ENCODE measurements at regions not wholly inside any gene's neighbourhood (a gene's known extent, or its start where the extent isn't known, plus 50 kb on each side); places are given as distances from the start of the nearest gene placed in this dataset.

DNA sequence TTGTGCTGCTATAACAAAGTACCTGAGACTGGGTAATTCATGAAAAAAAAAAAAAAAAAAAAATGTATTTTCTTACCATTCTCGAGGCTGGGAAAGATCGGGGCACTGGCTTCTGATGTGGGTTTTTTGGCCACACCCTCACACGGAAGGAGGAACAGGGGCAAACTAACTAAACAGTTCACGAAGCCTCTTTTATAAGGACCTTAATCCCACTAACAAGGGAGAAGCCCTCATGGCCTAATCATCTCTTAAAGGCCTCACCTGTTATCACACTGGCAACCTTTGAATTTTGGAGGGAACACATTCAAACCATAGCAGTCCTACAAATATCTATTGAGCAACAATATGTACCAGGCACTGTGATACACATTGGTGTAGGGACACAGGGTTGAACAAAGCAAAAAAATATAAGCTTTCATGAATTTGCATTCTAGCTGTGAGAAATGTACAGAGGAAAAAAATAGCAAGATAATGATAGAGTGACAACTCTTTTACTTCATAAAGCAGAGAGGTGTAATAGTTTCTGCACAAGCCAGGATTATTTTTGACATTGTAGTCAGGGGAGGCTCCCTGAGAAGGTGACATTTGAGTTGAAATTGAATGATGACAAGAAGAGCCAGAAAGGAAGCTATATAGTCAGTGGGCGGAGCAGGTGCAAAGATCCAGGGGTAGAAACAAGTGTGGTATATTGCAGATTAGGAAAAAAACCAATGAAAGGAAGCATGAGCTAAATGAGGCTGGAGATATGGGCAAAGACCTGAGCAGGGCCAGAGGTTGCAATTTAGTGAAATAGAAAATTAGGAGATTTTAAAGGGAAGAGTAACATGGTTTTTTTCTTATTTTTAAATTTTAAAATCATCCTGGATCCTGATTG, 68.1 kb upstream of the GRAMD2B start:
- Histone ChIP-seq H3K4me1 (ENCODE audit: control insufficient read depth, insufficient read depth, low read length) (peaks cover 36% of the 10 kb centered on the region), H3K36me3 (ENCODE audit: control insufficient read depth, insufficient read depth, low read length) (no peaks in the 10 kb centered on the region), H3K27ac (ENCODE audit: low read length) (no peak overlapping the region), H3K4me3 (ENCODE audit: low read length) (no peak overlapping the region), H3K9me3 (ENCODE audit: control insufficient read depth, low read depth, low read length) (no peaks in the 10 kb centered on the region), H3K27me3 (ENCODE audit: control insufficient read depth, insufficient read depth, low read length) (no peaks in the 10 kb centered on the region)
- 89% methylated on average over 1 of the region's 5 CpGs for WGBS (ENCODE audit: insufficient coverage, low lambda C conversion rate)
- DNase-seq: no peak

DNA sequence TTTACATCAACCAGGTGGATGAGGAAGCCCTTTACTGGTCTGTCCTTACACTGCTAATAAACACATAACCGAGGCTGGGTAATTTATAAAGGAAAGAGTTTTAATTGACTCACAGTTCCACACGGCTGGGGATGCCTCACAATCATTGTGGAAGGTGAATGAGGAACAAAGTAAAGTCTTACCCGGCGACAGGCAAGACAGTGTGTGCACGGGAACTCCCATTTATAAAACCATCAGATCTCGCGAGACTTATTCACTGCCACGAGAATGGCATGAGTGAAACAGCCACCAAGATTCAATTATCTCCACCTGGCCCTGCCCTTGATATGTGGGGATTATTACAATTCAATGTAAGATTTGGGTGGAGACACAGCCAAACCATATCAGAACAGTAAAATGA, 67.3 kb upstream of the GRAMD2B start:
- no peaks in the 10 kb centered on the region for H3K27me3 ChIP-seq (ENCODE audit: control insufficient read depth, insufficient read depth, low read length)
- no peak overlapping the region for H3K27ac ChIP-seq (ENCODE audit: low read length)
- peaks cover 36% of the 10 kb centered on the region for H3K4me1 ChIP-seq (ENCODE audit: control insufficient read depth, insufficient read depth, low read length)
- no peaks in the 10 kb centered on the region for H3K36me3 ChIP-seq (ENCODE audit: control insufficient read depth, insufficient read depth, low read length)
- H3K4me3 ChIP-seq (ENCODE audit: low read length): no peak overlapping the region
- no peaks in the 10 kb centered on the region for H3K9me3 ChIP-seq (ENCODE audit: control insufficient read depth, low read depth, low read length)
- no peak for DNase-seq
- no CpG with 5 or more reads among the region's 8 CpGs for WGBS (ENCODE audit: insufficient coverage, low lambda C conversion rate)

DNA sequence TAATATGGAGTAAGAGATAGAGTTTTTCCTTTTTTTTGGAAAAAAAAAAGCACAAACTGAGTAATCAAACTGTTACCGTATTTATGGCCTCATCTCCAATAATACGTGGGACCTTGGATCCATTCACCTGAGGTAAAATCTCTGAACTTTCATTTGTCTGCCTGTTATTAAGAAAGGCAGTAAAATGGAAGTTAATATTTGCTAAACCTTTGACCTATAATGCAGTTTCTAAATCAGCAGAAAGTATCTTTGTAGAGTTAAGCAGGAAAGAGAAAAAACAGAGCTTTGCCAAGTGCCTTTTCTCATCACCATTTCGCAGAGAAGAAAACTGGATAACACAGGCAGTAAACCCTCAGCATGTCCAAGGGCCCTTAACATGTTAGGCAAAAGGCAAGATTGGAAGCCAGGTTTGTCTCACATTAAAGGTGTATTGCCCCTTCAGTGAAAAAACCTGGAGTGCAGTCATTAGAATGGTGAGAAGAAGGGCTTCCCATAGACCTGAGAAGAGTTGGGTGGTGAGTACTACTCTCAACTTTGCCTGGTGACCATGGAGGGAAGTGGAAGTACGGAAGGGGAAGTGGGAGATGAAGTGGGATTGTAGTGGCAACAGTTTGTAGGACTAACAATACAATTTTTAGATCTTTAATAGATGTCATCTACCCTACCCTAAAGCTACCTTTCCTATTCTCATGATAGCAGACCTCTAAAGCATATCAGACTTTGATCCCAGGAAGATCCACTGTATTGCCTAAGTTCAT, 65.4 kb upstream of the GRAMD2B start:
- peak overlapping the region; percentile 80 for H3K27ac ChIP-seq (ENCODE audit: low read length)
- no peak overlapping the region for H3K4me3 ChIP-seq (ENCODE audit: low read length)
- no peaks in the 10 kb centered on the region for H3K36me3 ChIP-seq (ENCODE audit: control insufficient read depth, insufficient read depth, low read length)
- WGBS (ENCODE audit: insufficient coverage, low lambda C conversion rate): no CpG with 5 or more reads among the region's 4 CpGs
- no peaks in the 10 kb centered on the region for H3K9me3 ChIP-seq (ENCODE audit: control insufficient read depth, low read depth, low read length)
- H3K4me1 ChIP-seq (ENCODE audit: control insufficient read depth, insufficient read depth, low read length): peaks cover 30% of the 10 kb centered on the region
- peak; percentile 43 to 80 for DNase-seq
- no peaks in the 10 kb centered on the region for H3K27me3 ChIP-seq (ENCODE audit: control insufficient read depth, insufficient read depth, low read length)

DNA sequence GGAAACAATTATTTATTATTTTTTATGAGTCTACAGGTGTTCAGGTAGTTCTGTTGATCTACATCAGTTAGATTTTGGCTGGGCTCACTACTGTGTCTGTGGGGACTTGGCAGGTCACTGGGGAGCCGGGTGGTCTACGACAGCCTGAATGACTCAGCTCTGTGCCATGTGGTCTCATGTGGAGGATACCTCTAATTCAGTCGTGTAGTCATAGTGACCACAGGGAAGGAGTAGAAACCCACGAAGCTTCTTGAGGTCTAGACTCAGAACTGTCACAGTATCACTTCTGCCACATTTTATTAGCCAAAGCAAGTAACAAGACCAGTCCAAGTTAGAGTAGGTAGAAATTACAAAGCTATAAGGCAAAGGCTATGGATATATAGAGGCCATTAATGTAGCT, 64.7 kb upstream of the GRAMD2B start:
- Histone ChIP-seq H3K27ac (ENCODE audit: low read length) (peak overlapping the region; percentile 80), H3K4me3 (ENCODE audit: low read length) (no peak overlapping the region), H3K9me3 (ENCODE audit: control insufficient read depth, low read depth, low read length) (no peaks in the 10 kb centered on the region), H3K27me3 (ENCODE audit: control insufficient read depth, insufficient read depth, low read length) (no peaks in the 10 kb centered on the region), H3K36me3 (ENCODE audit: control insufficient read depth, insufficient read depth, low read length) (no peaks in the 10 kb centered on the region), H3K4me1 (ENCODE audit: control insufficient read depth, insufficient read depth, low read length) (peaks cover 30% of the 10 kb centered on the region)
- no CpG with 5 or more reads among the region's 4 CpGs for whole genome bisulfite sequencing (ENCODE audit: insufficient coverage, low lambda C conversion rate)
- no peak for DNase-seq

DNA sequence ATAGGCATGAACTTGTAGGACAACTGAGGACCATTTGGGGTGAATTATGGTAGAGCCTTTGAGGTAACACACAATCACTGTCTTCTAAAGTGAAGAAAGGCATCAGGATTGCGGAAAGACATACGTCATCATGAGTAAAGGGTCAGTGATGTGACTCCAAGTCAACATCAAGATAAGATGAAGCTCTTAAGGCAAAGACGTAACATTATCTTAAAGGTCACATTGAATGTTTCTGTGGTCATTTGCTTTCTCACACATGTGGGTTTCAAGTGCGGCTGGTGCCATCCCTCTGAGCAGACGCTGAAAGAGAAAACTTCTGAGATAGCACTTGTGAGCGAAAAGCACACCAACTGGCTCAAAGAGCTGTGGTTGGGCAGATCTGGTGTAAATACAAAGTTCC, 63.3 kb upstream of the GRAMD2B start:
- Histone ChIP-seq H3K36me3 (ENCODE audit: control insufficient read depth, insufficient read depth, low read length) (no peaks in the 10 kb centered on the region), H3K9me3 (ENCODE audit: control insufficient read depth, low read depth, low read length) (no peaks in the 10 kb centered on the region), H3K27me3 (ENCODE audit: control insufficient read depth, insufficient read depth, low read length) (no peaks in the 10 kb centered on the region), H3K27ac (ENCODE audit: low read length) (no peak overlapping the region), H3K4me1 (ENCODE audit: control insufficient read depth, insufficient read depth, low read length) (peaks cover 26% of the 10 kb centered on the region), H3K4me3 (ENCODE audit: low read length) (no peak overlapping the region)
- WGBS (ENCODE audit: insufficient coverage, low lambda C conversion rate): 100% methylated on average over 2 of the region's 6 CpGs
- no peak for DNase-seq

DNA sequence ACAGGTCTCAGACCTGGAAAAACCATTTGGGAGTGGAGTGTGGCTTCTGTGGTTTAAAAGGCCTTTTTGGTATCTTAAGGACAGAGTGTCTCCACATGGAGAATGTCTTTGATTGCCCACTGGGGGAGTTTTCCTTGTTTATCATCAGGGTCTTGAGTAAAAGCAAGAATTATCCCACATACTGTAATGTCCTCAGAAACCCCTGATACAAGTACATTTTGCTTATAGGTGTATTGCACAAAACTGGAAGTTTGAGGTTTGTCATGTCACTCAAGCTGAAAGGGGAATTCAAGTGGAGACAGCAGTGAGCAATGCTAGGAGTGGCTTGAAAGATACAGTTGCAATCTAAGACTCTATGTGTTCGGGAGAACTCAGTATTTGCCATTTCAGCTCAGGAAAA, 62.7 kb upstream of the GRAMD2B start:
- no peaks in the 10 kb centered on the region for H3K9me3 ChIP-seq (ENCODE audit: control insufficient read depth, low read depth, low read length)
- H3K4me1 ChIP-seq (ENCODE audit: control insufficient read depth, insufficient read depth, low read length): peaks cover 29% of the 10 kb centered on the region
- no peaks in the 10 kb centered on the region for H3K36me3 ChIP-seq (ENCODE audit: control insufficient read depth, insufficient read depth, low read length)
- DNase-seq: no peak
- no CpG with 5 or more reads among the region's 1 CpG for WGBS (ENCODE audit: insufficient coverage, low lambda C conversion rate)
- no peak overlapping the region for H3K27ac ChIP-seq (ENCODE audit: low read length)
- no peak overlapping the region for H3K4me3 ChIP-seq (ENCODE audit: low read length)
- no peaks in the 10 kb centered on the region for H3K27me3 ChIP-seq (ENCODE audit: control insufficient read depth, insufficient read depth, low read length)

DNA sequence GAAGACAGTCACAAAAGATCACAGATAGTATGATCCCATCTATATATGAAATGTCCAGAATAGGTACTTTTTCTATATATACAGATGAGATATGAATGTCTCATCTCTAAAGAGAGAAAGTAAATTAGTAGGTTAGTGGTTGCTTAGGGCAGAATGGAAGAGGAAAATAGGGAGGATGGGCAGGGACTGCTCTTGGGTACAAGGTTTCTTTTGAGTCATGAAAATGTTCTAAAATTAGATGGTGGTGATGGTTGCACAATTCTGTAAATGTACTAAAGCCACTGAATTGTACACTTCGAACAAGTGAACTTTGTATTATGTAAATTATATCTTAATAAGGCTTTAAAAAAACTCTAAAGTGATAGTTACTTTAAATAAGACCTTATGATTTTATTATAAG, 59.6 kb upstream of the GRAMD2B start:
- Histone ChIP-seq H3K9me3 (ENCODE audit: control insufficient read depth, low read depth, low read length) (no peaks in the 10 kb centered on the region), H3K27ac (ENCODE audit: low read length) (peak overlapping the region; percentile 10), H3K27me3 (ENCODE audit: control insufficient read depth, insufficient read depth, low read length) (no peaks in the 10 kb centered on the region), H3K4me3 (ENCODE audit: low read length) (no peak overlapping the region), H3K4me1 (ENCODE audit: control insufficient read depth, insufficient read depth, low read length) (peaks cover 25% of the 10 kb centered on the region), H3K36me3 (ENCODE audit: control insufficient read depth, insufficient read depth, low read length) (no peaks in the 10 kb centered on the region)
- peak; percentile 71 to 87 for DNase-seq
- no CpG with 5 or more reads among the region's 1 CpG for WGBS (ENCODE audit: insufficient coverage, low lambda C conversion rate)

DNA sequence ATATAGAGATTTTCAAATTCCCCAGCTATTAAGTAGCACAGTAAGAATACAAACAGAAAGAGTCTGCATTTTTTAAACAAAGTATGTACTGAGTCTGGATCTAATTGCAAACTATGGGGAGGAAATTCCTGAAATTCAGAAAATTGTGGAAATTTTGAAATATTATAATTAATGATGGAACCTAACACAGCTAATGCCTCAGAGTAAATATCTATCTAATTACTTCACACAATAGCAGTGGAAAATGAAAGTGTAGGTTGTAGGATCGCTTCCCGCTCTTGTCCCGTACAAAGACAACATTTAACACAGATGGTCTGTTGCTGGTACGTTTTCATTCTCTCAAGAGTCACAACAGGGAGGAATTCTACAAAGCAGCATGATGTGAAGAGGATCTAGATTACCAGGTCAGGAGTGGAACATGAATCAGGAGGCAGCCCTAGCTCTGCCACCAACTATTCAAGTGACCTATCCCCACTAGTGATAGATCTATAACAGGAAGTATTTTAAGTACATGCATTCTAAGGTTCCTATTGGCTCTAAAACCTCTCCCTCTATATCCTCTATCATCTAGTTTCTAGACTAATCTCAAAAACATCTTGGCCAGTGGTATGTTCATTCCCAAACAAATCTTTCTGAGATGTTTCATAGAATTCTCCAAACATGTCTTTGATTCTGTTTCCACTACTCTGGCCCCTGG, 58.9 kb upstream of the GRAMD2B start:
- no peaks in the 10 kb centered on the region for H3K27me3 ChIP-seq (ENCODE audit: control insufficient read depth, insufficient read depth, low read length)
- no peak for DNase-seq
- H3K9me3 ChIP-seq (ENCODE audit: control insufficient read depth, low read depth, low read length): no peaks in the 10 kb centered on the region
- H3K4me1 ChIP-seq (ENCODE audit: control insufficient read depth, insufficient read depth, low read length): peaks cover 26% of the 10 kb centered on the region
- no peak overlapping the region for H3K27ac ChIP-seq (ENCODE audit: low read length)
- no peak overlapping the region for H3K4me3 ChIP-seq (ENCODE audit: low read length)
- no peaks in the 10 kb centered on the region for H3K36me3 ChIP-seq (ENCODE audit: control insufficient read depth, insufficient read depth, low read length)
- WGBS (ENCODE audit: insufficient coverage, low lambda C conversion rate): no CpG with 5 or more reads among the region's 4 CpGs

DNA sequence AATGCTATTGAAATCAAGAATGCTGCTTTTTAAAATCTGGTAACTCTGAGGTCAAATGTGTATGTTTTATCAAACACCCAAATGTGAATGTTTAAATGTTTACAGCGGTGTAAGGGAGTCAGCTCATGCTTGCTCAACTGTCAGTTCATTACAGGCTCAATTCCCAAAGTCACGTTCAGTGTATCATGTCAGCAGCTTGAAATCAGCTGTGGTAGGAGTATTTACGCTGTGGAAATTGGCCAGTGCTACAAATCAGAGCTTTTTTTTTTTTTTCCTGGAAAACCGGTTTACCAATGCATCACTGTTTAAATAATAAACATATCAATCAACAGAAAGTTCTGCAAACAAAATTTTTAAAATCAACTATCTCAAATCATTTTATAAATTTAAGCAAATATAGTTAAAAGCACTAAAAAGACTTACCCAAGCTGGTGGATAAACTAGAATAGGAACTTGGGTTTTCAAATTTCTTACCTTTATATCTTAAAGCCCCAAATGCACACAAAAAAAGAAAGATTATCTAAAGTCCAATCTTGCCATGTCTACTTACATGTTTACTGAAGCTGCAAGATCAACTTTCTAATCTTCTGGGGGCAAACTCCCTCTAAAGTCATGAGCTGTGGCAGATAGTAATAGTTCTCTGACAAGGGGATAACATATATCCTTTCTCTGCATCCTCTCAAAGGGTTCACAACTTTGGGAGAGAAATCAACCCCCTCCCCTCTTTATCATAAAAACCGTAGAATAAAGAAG, 57.6 kb upstream of the GRAMD2B start:
- H3K9me3 ChIP-seq (ENCODE audit: control insufficient read depth, low read depth, low read length): no peaks in the 10 kb centered on the region
- no peak overlapping the region for H3K4me3 ChIP-seq (ENCODE audit: low read length)
- no peaks in the 10 kb centered on the region for H3K27me3 ChIP-seq (ENCODE audit: control insufficient read depth, insufficient read depth, low read length)
- H3K36me3 ChIP-seq (ENCODE audit: control insufficient read depth, insufficient read depth, low read length): no peaks in the 10 kb centered on the region
- DNase-seq: peak; percentile 40 to 62
- H3K27ac ChIP-seq (ENCODE audit: low read length): no peak overlapping the region
- H3K4me1 ChIP-seq (ENCODE audit: control insufficient read depth, insufficient read depth, low read length): peaks cover 37% of the 10 kb centered on the region
- 13% methylated on average over 3 of the region's 5 CpGs for WGBS (ENCODE audit: insufficient coverage, low lambda C conversion rate)

DNA sequence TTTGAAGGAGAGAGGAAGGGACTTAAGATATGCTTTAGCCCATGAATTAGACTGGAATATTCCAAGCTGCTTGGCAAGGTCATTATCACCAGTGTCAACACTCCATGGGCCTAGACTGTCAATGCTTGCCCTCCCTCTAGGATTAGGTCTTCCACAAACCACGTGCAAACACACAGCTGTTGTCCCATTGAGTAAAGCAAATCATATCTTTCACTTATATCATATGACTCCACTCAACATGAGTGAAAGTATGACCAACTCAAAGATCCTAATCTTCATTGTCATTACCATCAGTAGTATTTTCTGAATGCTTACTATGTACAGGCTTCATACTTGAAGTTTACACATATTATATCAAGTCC, 57.0 kb upstream of the GRAMD2B start:
- no peak for DNase-seq
- H3K36me3 ChIP-seq (ENCODE audit: control insufficient read depth, insufficient read depth, low read length): no peaks in the 10 kb centered on the region
- H3K4me1 ChIP-seq (ENCODE audit: control insufficient read depth, insufficient read depth, low read length): peaks cover 40% of the 10 kb centered on the region
- H3K9me3 ChIP-seq (ENCODE audit: control insufficient read depth, low read depth, low read length): no peaks in the 10 kb centered on the region
- no peaks in the 10 kb centered on the region for H3K27me3 ChIP-seq (ENCODE audit: control insufficient read depth, insufficient read depth, low read length)
- no peak overlapping the region for H3K4me3 ChIP-seq (ENCODE audit: low read length)
- no CpG with 5 or more reads among the region's 1 CpG for WGBS (ENCODE audit: insufficient coverage, low lambda C conversion rate)
- H3K27ac ChIP-seq (ENCODE audit: low read length): no peak overlapping the region
